SU-DHL-6 (cell line): ENCODE measurements at regions not wholly inside any gene's neighbourhood (a gene's known extent, or its start where the extent isn't known, plus 50 kb on each side); places are given as distances from the start of the nearest gene placed in this dataset.

ENCODE experiments used
- H2AFZ ChIP-seq: fragments of 200-600 bp; sonication (generic); 2 replicates; pipeline ENCODE4 v1.6.1; 2014; ENCODE audit warnings: low read depth, mild to moderate bottlenecking, moderate library complexity, mixed read lengths, antibody characterized with exemption, low read length; ENCODE audit not compliant: severe bottlenecking
- H3F3A ChIP-seq: fragments of 200-600 bp; shearing (Covaris generic); 2 replicates; pipeline ENCODE4 v1.6.0; 2016; ENCODE audit warnings: antibody characterized with exemption, mild to moderate bottlenecking; ENCODE audit not compliant: insufficient read depth
- H3K27ac ChIP-seq: fragments of 200-600 bp; sonication (generic); 2 replicates; pipeline ENCODE4 v1.5.1; 2016; ENCODE audit warnings: low read depth, mild to moderate bottlenecking, low read length, moderate library complexity, mixed read lengths
- H3K27me3 ChIP-seq: fragments of 200-600 bp; sonication (generic), shearing (Covaris generic); 2 replicates; pipeline ENCODE4 v1.6.0; 2014; ENCODE audit warnings: mild to moderate bottlenecking, low read length
- H3K36me3 ChIP-seq: fragments of 200-600 bp; sonication (generic); 2 replicates; pipeline ENCODE4 v1.6.1; 2014; ENCODE audit warnings: mild to moderate bottlenecking, low read length, mixed read lengths
- H3K4me2 ChIP-seq: fragments of 300-600, 200-600 bp; shearing (Covaris generic), sonication (generic); 2 replicates; pipeline ENCODE4 v1.6.0; 2014; ENCODE audit warnings: low read length, low read depth, mild to moderate bottlenecking; ENCODE audit not compliant: poor library complexity, severe bottlenecking
- H3K4me3 ChIP-seq: fragments of 200-600 bp; sonication (generic); 2 replicates; pipeline ENCODE4 v1.5.1; 2014; ENCODE audit warnings: antibody characterized with exemption, low read length, mild to moderate bottlenecking, mixed read lengths; ENCODE audit not compliant: insufficient read depth, poor library complexity, severe bottlenecking
- H3K79me2 ChIP-seq: fragments of 200-600 bp; sonication (generic); 2 replicates; pipeline ENCODE4 v1.6.1; 2014; ENCODE audit warnings: mild to moderate bottlenecking, low read length, moderate library complexity; ENCODE audit not compliant: insufficient read depth
- H3K9ac ChIP-seq: fragments of 200-600 bp; sonication (generic); 2 replicates; pipeline ENCODE4 v1.7.0; 2014; ENCODE audit warnings: mild to moderate bottlenecking, low read length
- H3K9me2 ChIP-seq: fragments of 200-600 bp; sonication (generic); replicated peaks from 2 replicates; pipeline ENCODE4 v1.6.1; 2014; ENCODE audit warnings: low read length; ENCODE audit not compliant: insufficient read depth
- H3K9me3 ChIP-seq: fragments of 200-600 bp; sonication (generic); 2 replicates; pipeline ENCODE4 v1.6.1; 2014; ENCODE audit warnings: low read length, mixed read lengths; ENCODE audit not compliant: insufficient read depth
- H4K20me1 ChIP-seq: fragments of 200-600 bp; sonication (generic); 2 replicates; pipeline ENCODE4 v1.6.1; 2014; ENCODE audit warnings: low read depth, mild to moderate bottlenecking, antibody characterized with exemption, low read length, moderate library complexity, mixed read lengths
- CTCF ChIP-seq: fragments of 200-600 bp; sonication (generic); IDR thresholded peaks from one replicate; pipeline ENCODE4 v1.5.1; 2017; ENCODE audit warnings: antibody characterized with exemption, mild to moderate bottlenecking, low read length, moderate library complexity; ENCODE audit not compliant: insufficient read depth, poor library complexity, severe bottlenecking
- EZH2phosphoT487 ChIP-seq: fragments of 200-600 bp; sonication (generic), shearing (Covaris generic); conservative IDR thresholded peaks from 2 replicates; pipeline ENCODE4 v1.6.1; 2018; ENCODE audit warnings: mild to moderate bottlenecking, antibody characterized with exemption, low read length, moderate library complexity, mixed read lengths

GRCh38 chr6:33959661-33960344 is 156.0 kb upstream of the MLN start:
- Histone ChIP-seq H3K36me3 (no peaks in the 10 kb centered on the region), H3K9me2 (no peaks in the 10 kb centered on the region), H3K27me3 (no peaks in the 10 kb centered on the region), H3K4me2 (no peak overlapping the region), H3K9ac (no peak overlapping the region), H3K79me2 (no peaks in the 10 kb centered on the region), H3K4me3 (no peak overlapping the region), H2AFZ (no peak overlapping the region), H4K20me1 (no peaks in the 10 kb centered on the region), H3K9me3 (no peaks in the 10 kb centered on the region), H3F3A (no peaks in the 10 kb centered on the region), H3K27ac (no peak overlapping the region)
- no peak for TF ChIP-seq CTCF
- TF ChIP-seq EZH2phosphoT487: no peak

GRCh38 chr6:33959329-33959651 is 155.5 kb upstream of the MLN start:
- no peaks in the 10 kb centered on the region for H3K9me2 ChIP-seq
- no peaks in the 10 kb centered on the region for H3K79me2 ChIP-seq
- no peaks in the 10 kb centered on the region for H3K36me3 ChIP-seq
- no peaks in the 10 kb centered on the region for H3K27me3 ChIP-seq
- no peak overlapping the region for H3K4me3 ChIP-seq
- no peak overlapping the region for H3K4me2 ChIP-seq
- no peak for TF ChIP-seq CTCF
- TF ChIP-seq EZH2phosphoT487: no peak
- no peak overlapping the region for H3K27ac ChIP-seq
- no peaks in the 10 kb centered on the region for H3F3A ChIP-seq
- H2AFZ ChIP-seq: no peak overlapping the region
- H3K9me3 ChIP-seq: no peaks in the 10 kb centered on the region
- no peaks in the 10 kb centered on the region for H4K20me1 ChIP-seq
- H3K9ac ChIP-seq: no peak overlapping the region

GRCh38 chr6:33958526-33959328 is 154.9 kb upstream of the MLN start:
- Histone ChIP-seq H3K9ac (no peak overlapping the region), H3K9me3 (no peaks in the 10 kb centered on the region), H3K9me2 (no peaks in the 10 kb centered on the region), H3K4me2 (no peak overlapping the region), H3K79me2 (no peaks in the 10 kb centered on the region), H3K27ac (no peak overlapping the region), H3F3A (no peaks in the 10 kb centered on the region), H2AFZ (no peak overlapping the region), H3K27me3 (no peaks in the 10 kb centered on the region), H4K20me1 (no peaks in the 10 kb centered on the region), H3K4me3 (no peak overlapping the region), H3K36me3 (no peaks in the 10 kb centered on the region)
- TF ChIP-seq CTCF: peak; percentile 83
- TF ChIP-seq EZH2phosphoT487: no peak
